Mucosa of gallbladder (tissue), 1 donor: ENCODE measurements at regions not wholly inside any gene's neighbourhood (a gene's known extent, or its start where the extent isn't known, plus 50 kb on each side); places are given as distances from the start of the nearest gene placed in this dataset.
A peak's percentile ranks its signal among the peaks of the same experiment; 100 is the strongest.

Experiments
- DNase-seq: peaks from one replicate; pipeline ENCODE4 v3.0.0-alpha.2; 2020; ENCODE audit warnings: low spot score
- donor health status: DM: no; HTN: no; CAD: no.

- DNase-seq: peak; percentile 12
Observed at GRCh38 chr1:112040891-112041740, 51.6 kb upstream of the KCND3 start.

DNA sequence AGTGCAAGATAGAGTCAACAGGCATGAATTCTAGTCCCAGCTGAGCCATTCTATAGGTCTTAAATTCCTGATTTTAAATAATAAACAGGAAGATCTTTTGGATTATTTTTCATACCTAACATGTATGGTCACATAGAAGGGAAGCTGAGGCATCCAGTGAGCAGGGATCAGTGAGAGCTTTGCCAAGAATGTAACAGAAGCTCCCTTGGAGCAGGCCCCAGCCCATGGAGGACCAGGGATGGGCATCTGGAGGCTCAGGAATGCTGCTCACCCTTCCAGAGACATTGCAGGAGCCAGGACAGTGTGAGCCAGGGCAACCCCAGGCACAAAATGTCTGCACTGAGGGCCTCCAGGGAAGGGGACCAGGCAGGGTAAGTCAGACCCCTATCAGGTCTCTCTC is 54.4 kb upstream of the KCND3 start:
- DNase-seq: no peak

- DNase-seq: no peak
Observed at GRCh38 chr1:112044745-112045144, 55.3 kb upstream of the KCND3 start.

- DNase-seq: no peak
Observed at GRCh38 chr1:112046630-112047029, 57.2 kb upstream of the KCND3 start.

GRCh38 chr1:112048421-112048820 is 59.0 kb upstream of the KCND3 start:
- no peak for DNase-seq

DNA sequence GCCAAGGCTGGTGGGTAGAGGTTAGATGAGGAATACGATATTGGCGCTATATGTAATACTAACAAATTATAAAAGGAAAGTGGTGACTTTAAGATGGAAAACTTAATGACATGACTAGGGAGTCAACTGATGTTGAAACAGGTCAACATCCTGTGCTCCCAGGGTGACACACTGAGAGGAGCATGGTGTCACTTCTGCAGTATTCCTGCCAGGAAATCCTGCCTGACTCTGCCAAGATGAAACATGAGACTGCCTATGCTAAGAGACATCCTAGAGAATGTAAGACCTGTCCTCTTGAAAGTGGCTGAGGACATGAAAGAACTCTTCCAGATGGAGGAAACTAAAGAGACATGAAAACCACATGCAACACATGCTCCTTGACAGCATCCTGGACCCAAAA is 65.0 kb upstream of the KCND3 start:
- no peak for DNase-seq

DNA sequence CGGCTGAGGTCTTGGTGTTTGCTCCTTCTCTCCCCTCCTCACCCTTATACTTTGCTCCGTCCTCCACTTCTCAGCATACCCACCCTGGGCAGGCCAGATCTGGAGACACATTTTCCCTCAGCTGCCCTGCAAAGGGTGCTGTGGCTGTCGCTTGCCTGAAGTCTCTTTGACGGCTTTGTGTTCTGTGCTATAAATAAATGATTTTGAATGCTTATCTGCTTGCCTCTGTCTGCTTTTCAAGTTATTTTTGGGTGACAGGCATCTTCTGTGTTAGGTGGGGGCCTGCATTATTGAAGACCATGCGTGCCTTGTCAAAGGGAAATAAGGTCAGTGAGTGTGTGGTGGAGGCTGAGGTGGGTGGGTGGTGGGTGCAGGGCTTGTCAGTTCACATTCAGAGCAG is 66.9 kb upstream of the KCND3 start:
- DNase-seq: no peak

GRCh38 chr1:112057736-112058135 is 68.3 kb upstream of the KCND3 start:
- DNase-seq: no peak

- no peak for DNase-seq
Observed at GRCh38 chr1:112058815-112059450, 69.5 kb upstream of the KCND3 start.

- no peak for DNase-seq
Observed at GRCh38 chr1:112059679-112060078, 70.2 kb upstream of the KCND3 start.

- DNase-seq: no peak
Observed at GRCh38 chr1:112060261-112060660, 70.8 kb upstream of the KCND3 start.

GRCh38 chr1:112061056-112061455 is 71.6 kb upstream of the KCND3 start:
- DNase-seq: no peak

GRCh38 chr1:112061901-112062320 is 72.4 kb upstream of the KCND3 start:
- no peak for DNase-seq

- DNase-seq: no peak
Observed at GRCh38 chr1:112063781-112064728, 74.6 kb upstream of the KCND3 start.

- no peak for DNase-seq
Observed at GRCh38 chr1:112067989-112068388, 78.5 kb upstream of the KCND3 start.

- DNase-seq: peak; percentile 10
Observed at GRCh38 chr1:112070677-112071076, 81.2 kb upstream of the KCND3 start.

GRCh38 chr1:112074711-112075110 is 85.2 kb upstream of the KCND3 start:
- DNase-seq: no peak

DNA sequence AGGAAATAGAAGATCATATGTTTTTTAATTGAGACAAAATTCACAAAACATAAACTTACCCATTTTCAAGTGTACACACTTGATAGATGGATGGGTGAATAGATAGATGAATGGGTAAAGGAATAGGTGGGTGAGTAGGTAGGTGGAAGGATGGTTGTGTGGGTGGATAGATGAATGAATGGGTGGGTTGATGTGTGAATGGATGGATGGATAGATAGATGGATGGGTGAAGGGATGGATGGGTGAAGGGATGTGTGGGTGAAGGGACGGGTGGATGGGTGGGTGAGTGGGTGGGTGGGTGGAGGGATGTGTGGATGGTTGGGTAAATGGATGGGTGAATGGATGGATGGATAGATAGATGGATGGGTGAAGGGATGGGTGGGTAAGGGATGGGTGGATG is 86.1 kb upstream of the KCND3 start:
- no peak for DNase-seq

- DNase-seq: no peak
Observed at GRCh38 chr1:112079446-112079845, 90.0 kb upstream of the KCND3 start.

GRCh38 chr1:112083487-112083886 is 94.0 kb upstream of the KCND3 start:
- no peak for DNase-seq

GRCh38 chr1:112092656-112093371 is 103.3 kb upstream of the KCND3 start:
- no peak for DNase-seq

DNA sequence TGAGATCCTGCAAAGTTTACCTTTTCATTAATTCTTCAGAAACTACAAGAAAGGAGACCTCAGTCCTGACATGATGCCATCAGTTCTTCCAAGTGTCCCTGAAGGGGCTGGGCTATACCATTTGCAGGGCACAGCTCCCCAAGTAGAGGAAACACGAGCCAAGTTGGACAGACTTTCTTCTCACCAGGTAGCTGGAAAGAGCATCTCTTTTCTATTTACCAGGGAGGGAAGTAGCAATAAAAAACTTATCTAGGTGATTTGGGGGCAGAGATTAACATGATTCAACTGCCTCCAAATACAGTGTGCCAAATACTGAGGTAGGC is 103.9 kb upstream of the KCND3 start:
- DNase-seq: no peak
